IMR-90 (cell line): ENCODE measurements at regions not wholly inside any gene's neighbourhood (a gene's known extent, or its start where the extent isn't known, plus 50 kb on each side); places are given as distances from the start of the nearest gene placed in this dataset.

Source experiments
- ATAC-seq: fragments of 200-7000 bp; cut with Tn5 transposase; 2 replicates; pipeline ENCODE4 v1.9.1; 2020; ENCODE audit warnings: low read depth, mild to moderate bottlenecking, moderate library complexity
- BruUV-seq: library from RNA; stranded (reverse); fragments of 400-500 nt; replicated peaks from 2 replicates; lab custom pipeline; 2021; lab: Mats Ljungman, UMichigan
- CTCF ChIA-PET: fragments of 300-600 bp; formaldehyde crosslinking; extraction: SDS; loops from one replicate; lab custom pipeline; 2021; ENCODE audit warnings: antibody characterized with exemption; lab: Yijun Ruan, JAX
- POLR2A ChIA-PET: fragments of 300-600 bp; sonication (Branson Sonifier 250); formaldehyde crosslinking; loops from one replicate; lab custom pipeline; 2022; ENCODE audit warnings: antibody characterized with exemption; ENCODE audit not compliant: unreplicated experiment; lab: Charles Lee
- DNase-seq: peaks from one replicate; pipeline ENCODE4 v3.0.0; 2013
- H2AFZ ChIP-seq: replicated peaks from 2 replicates; pipeline ENCODE3; 2013; ENCODE audit warnings: low read length, mild to moderate bottlenecking; ENCODE audit not compliant: poor library complexity
- H2AK5ac ChIP-seq: 2 replicates; pipeline ENCODE4 v1.6.1; 2013; ENCODE audit warnings: low read depth, low read length, inconsistent platforms
- H2AK9ac ChIP-seq: replicated peaks from 2 replicates; pipeline ENCODE3; 2013; ENCODE audit warnings: mild to moderate bottlenecking, low read depth, low read length, moderate library complexity; ENCODE audit not compliant: poor library complexity
- H2BK120ac ChIP-seq: 2 replicates; pipeline ENCODE4 v1.6.1; 2013; ENCODE audit warnings: low read depth, low read length, inconsistent platforms
- H2BK15ac ChIP-seq: 3 replicates; pipeline ENCODE4 v1.6.1; 2013; ENCODE audit warnings: low read depth, low read length, inconsistent platforms
- H2BK20ac ChIP-seq: 2 replicates; pipeline ENCODE4 v1.6.1; 2013; ENCODE audit warnings: low read depth, mild to moderate bottlenecking, inconsistent platforms, low read length, moderate library complexity
- H2BK5ac ChIP-seq: 2 replicates; pipeline ENCODE4 v1.6.1; 2013; ENCODE audit warnings: mild to moderate bottlenecking, low read depth, low read length, inconsistent platforms; ENCODE audit not compliant: poor library complexity, severe bottlenecking
- H3K14ac ChIP-seq: replicated peaks from 2 replicates; pipeline ENCODE4 v1.6.1; 2013; ENCODE audit warnings: low read depth, low read length, inconsistent platforms
- H3K18ac ChIP-seq: 2 replicates; pipeline ENCODE4 v1.6.1; 2013; ENCODE audit warnings: low read depth, low read length, control low read depth
- H3K23ac ChIP-seq: 2 replicates; pipeline ENCODE4 v1.6.1; 2013; ENCODE audit warnings: low read depth, low read length, inconsistent platforms
- H3K27ac ChIP-seq: 2 replicates; pipeline ENCODE4 v1.5.1; 2013; ENCODE audit warnings: mild to moderate bottlenecking, control low read depth, low read length; ENCODE audit not compliant: insufficient read depth
- H3K27me3 ChIP-seq: 2 replicates; pipeline ENCODE4 v1.6.1; 2013; ENCODE audit warnings: low read length; ENCODE audit not compliant: control insufficient read depth, insufficient read depth
- H3K36me3 ChIP-seq: 2 replicates; pipeline ENCODE4 v1.6.1; 2013; ENCODE audit warnings: low read length, mixed read lengths; ENCODE audit not compliant: control insufficient read depth, insufficient read depth
- H3K4ac ChIP-seq: 2 replicates; pipeline ENCODE4 v1.6.1; 2013; ENCODE audit warnings: low read depth, low read length, inconsistent platforms
- H3K4me1 ChIP-seq: 2 replicates; pipeline ENCODE4 v1.6.1; 2013; ENCODE audit warnings: low read length, mixed read lengths; ENCODE audit not compliant: control insufficient read depth, insufficient read depth
- H3K4me2 ChIP-seq: 2 replicates; pipeline ENCODE4 v1.6.1; 2013; ENCODE audit warnings: low read depth, mild to moderate bottlenecking, control low read depth, low read length, moderate library complexity
- H3K4me3 ChIP-seq: 2 replicates; pipeline ENCODE4 v1.5.1; 2013; ENCODE audit warnings: low read depth, mild to moderate bottlenecking, control low read depth, low read length, moderate library complexity; ENCODE audit not compliant: insufficient read depth
- H3K56ac ChIP-seq: 2 replicates; pipeline ENCODE4 v1.6.1; 2013; ENCODE audit warnings: low read length, inconsistent platforms; ENCODE audit not compliant: insufficient read depth; ENCODE audit errors: extremely low read depth
- H3K79me1 ChIP-seq, 2 experiments: 2 replicates each; pipeline ENCODE4 v1.6.1; 2013; ENCODE audit warnings: low read length in 2 of 2, inconsistent platforms in 1 of 2, low read depth in 1 of 2
- H3K9ac ChIP-seq: 2 replicates; pipeline ENCODE4 v1.6.1; 2013; ENCODE audit warnings: low read depth, low read length, control low read depth
- H3K9me1 ChIP-seq: 2 replicates; pipeline ENCODE4 v1.6.1; 2013; ENCODE audit warnings: low read length, inconsistent platforms; ENCODE audit not compliant: insufficient read depth
- H3K9me3 ChIP-seq: 2 replicates; pipeline ENCODE4 v1.6.1; 2013; ENCODE audit warnings: low read length; ENCODE audit not compliant: control insufficient read depth, insufficient read depth
- H4K20me1 ChIP-seq: 2 replicates; pipeline ENCODE4 v1.6.1; 2013; ENCODE audit warnings: low read length, inconsistent platforms; ENCODE audit not compliant: insufficient read depth
- H4K5ac ChIP-seq: 2 replicates; pipeline ENCODE4 v1.6.1; 2013; ENCODE audit warnings: mild to moderate bottlenecking, low read depth, low read length, control low read depth
- H4K8ac ChIP-seq, 2 experiments: 2 replicates each; pipeline ENCODE4 v1.6.1; 2013; ENCODE audit warnings: low read depth in 2 of 2, low read length in 2 of 2, control low read depth in 1 of 2, inconsistent platforms in 1 of 2
- H4K91ac ChIP-seq: 2 replicates; pipeline ENCODE4 v1.6.1; 2013; ENCODE audit warnings: low read depth, low read length, inconsistent platforms; ENCODE audit not compliant: insufficient read depth
- FOS ChIP-seq: fragments of 150-350 bp; IDR thresholded peaks from 2 replicates; pipeline ENCODE4 v1.6.1; 2016; ENCODE audit warnings: low read depth, low read length
- NFE2L2 ChIP-seq: fragments of 150-350 bp; IDR thresholded peaks from 2 replicates; pipeline ENCODE4 v1.6.1; 2016; ENCODE audit warnings: low read depth, mild to moderate bottlenecking, low read length
- POLR2A ChIP-seq: IDR thresholded peaks from 2 replicates; pipeline ENCODE4 v1.6.1; 2012; ENCODE audit warnings: mild to moderate bottlenecking, low read depth, low read length
- RAD21 ChIP-seq: IDR thresholded peaks from 2 replicates; pipeline ENCODE4 v1.6.1; 2012; ENCODE audit warnings: low read length, improper control_type of control experiment
- RCOR1 ChIP-seq: IDR thresholded peaks from 2 replicates; pipeline ENCODE4 v1.6.1; 2012; ENCODE audit warnings: mild to moderate bottlenecking, low read length, improper control_type of control experiment; ENCODE audit not compliant: insufficient replicate concordance
- RFX5 ChIP-seq: IDR thresholded peaks from 2 replicates; pipeline ENCODE4 v1.8.0; 2012; ENCODE audit warnings: low read depth, mild to moderate bottlenecking, low read length, moderate library complexity
- SMC3 ChIP-seq: fragments of 150-350 bp; IDR thresholded peaks from 2 replicates; pipeline ENCODE4 v1.6.1; 2016; ENCODE audit warnings: low read depth, mild to moderate bottlenecking, antibody characterized with exemption, low read length, moderate library complexity
- dilution Hi-C: fragments of 300-500 bp; cut with HindIII; formaldehyde crosslinking; loops from one replicate; pipeline ENCODE4 v1.14.3; 2018; ENCODE audit warnings: low sequenced_read_pairs; ENCODE audit not compliant: unreplicated experiment
- in situ Hi-C: fragments of 300-500 bp; cut with MboI; formaldehyde crosslinking; loops from 3 replicates; pipeline ENCODE4 v1.14.3; 2019; ENCODE audit warnings: low sequenced_read_pairs, inconsistent platforms, mixed read lengths
- intact Hi-C: fragments of 100-400 bp; cut with micrococcal nuclease; formaldehyde crosslinking; loops from 2 replicates; pipeline ENCODE4 v1.10.0; 2022
- TF ChIP-seq, protein P1 (sequence below): conservative IDR thresholded peaks from 2 replicates; pipeline ENCODE4 v1.5.1; 2012; ENCODE audit warnings: mild to moderate bottlenecking, low read depth, low read length, improper control_type of control experiment
- TF ChIP-seq, protein P2 (sequence below): fragments of 150-350 bp; IDR thresholded peaks from 2 replicates; pipeline ENCODE4 v1.6.1; 2017; ENCODE audit warnings: mild to moderate bottlenecking, antibody characterized with exemption, low read length, low read depth

DNA sequence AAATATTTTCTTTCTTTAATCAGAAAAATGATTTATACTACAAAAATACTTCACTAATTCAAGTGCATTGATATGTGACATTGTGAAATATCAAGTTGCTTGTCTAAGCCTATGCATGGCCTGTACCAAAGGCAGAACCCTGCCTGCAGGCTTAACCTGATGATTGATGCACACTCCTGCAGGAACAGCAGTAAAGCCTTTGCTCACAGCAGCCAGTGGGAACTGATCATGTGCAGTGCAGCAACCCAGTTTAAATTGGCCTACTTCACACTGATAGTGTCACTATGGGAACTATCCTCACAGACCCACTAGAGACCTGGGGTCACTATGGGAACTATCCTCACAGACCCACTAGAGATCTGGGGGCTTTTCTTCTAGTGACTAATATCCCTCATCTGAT is 603.8 kb downstream of the RAPGEF2 start:
- Histone ChIP-seq H3K9me3 (peaks cover 11% of the 10 kb centered on the region), H3K9me1 (no peaks in the 10 kb centered on the region), H2AK9ac (no peak overlapping the region), H4K8ac (no peak overlapping the region), H4K20me1 (no peaks in the 10 kb centered on the region), H2BK15ac (no peak overlapping the region), H2BK120ac (no peak overlapping the region), H2AFZ (no peak overlapping the region), H3K18ac (no peak overlapping the region), H3K14ac (no peak overlapping the region), H3K4me1 (no peaks in the 10 kb centered on the region), H4K91ac (no peak overlapping the region), H2BK5ac (no peak overlapping the region), H3K27me3 (no peaks in the 10 kb centered on the region), H3K79me1 (no peaks in the 10 kb centered on the region), H3K9ac (no peak overlapping the region), H2BK20ac (no peak overlapping the region), H3K23ac (no peak overlapping the region), H3K56ac (no peak overlapping the region), H4K5ac (no peak overlapping the region), H3K36me3 (no peaks in the 10 kb centered on the region), H3K4me2 (no peak overlapping the region), H3K27ac (no peak overlapping the region), H3K4ac (no peak overlapping the region), H3K4me3 (no peak overlapping the region), H2AK5ac (no peak overlapping the region)
- no TSS peak for BruUV-seq
- in situ Hi-C loops (no loop called here), intact Hi-C loops (no loop called here), dilution Hi-C loops (no loop called here)
- DNase-seq (no peak), ATAC-seq (no peak)
- TF ChIP-seq SMC3 (no peak), RAD21 (no peak), POLR2A (no peak), NFE2L2 (no peak), RCOR1 (no peak), FOS (no peak), RFX5 (no peak)
- TF ChIP-seq, protein P1, sequence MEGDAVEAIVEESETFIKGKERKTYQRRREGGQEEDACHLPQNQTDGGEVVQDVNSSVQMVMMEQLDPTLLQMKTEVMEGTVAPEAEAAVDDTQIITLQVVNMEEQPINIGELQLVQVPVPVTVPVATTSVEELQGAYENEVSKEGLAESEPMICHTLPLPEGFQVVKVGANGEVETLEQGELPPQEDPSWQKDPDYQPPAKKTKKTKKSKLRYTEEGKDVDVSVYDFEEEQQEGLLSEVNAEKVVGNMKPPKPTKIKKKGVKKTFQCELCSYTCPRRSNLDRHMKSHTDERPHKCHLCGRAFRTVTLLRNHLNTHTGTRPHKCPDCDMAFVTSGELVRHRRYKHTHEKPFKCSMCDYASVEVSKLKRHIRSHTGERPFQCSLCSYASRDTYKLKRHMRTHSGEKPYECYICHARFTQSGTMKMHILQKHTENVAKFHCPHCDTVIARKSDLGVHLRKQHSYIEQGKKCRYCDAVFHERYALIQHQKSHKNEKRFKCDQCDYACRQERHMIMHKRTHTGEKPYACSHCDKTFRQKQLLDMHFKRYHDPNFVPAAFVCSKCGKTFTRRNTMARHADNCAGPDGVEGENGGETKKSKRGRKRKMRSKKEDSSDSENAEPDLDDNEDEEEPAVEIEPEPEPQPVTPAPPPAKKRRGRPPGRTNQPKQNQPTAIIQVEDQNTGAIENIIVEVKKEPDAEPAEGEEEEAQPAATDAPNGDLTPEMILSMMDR: no peak
- TF ChIP-seq, protein P2, sequence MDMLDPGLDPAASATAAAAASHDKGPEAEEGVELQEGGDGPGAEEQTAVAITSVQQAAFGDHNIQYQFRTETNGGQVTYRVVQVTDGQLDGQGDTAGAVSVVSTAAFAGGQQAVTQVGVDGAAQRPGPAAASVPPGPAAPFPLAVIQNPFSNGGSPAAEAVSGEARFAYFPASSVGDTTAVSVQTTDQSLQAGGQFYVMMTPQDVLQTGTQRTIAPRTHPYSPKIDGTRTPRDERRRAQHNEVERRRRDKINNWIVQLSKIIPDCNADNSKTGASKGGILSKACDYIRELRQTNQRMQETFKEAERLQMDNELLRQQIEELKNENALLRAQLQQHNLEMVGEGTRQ: no peak
- ChIA-PET POLR2A (no interaction called here), CTCF (no interaction called here)
